ENCODE measurements at regions not wholly inside any gene's neighbourhood (a gene's known extent, or its start where the extent isn't known, plus 50 kb on each side); places are given as distances from the start of the nearest gene placed in this dataset.

GRCh38 chr6:17015551-17016381 is 86.1 kb upstream of the STMND1 start:
- POLR2A ChIA-PET = interaction anchor here (0.7 kb wide), 1 partner anchor 268 kb away, joined by 4 read pairs; no protein-coding TSS in a partner anchor
- Histone ChIP-seq H3K36me3 (ENCODE audit: control insufficient read depth, insufficient read depth, low read length) (no peaks in the 10 kb centered on the region), H3K9me3 (replicated peaks; ENCODE audit: control insufficient read depth, insufficient read depth, low read depth, low read length) (0 out of 2 replicates have a peak, but pooled peaks cover 2% of the 10 kb centered on the region), H2AFZ (ENCODE audit: low read depth, low read length) (no peak overlapping the region), H3K27me3 (ENCODE audit: control insufficient read depth in 2 of 2, insufficient read depth in 2 of 2, low read length in 2 of 2) (peaks cover 2 to 30% of the 10 kb centered on the region in 2 experiments; a peak in 3 of 5 replicates), H3K9me1 (ENCODE audit: control insufficient read depth, insufficient read depth, low read length) (no peaks in the 10 kb centered on the region), H3K4me2 (ENCODE audit: insufficient read depth, low read length) (no peak overlapping the region), H3K4me1 (replicated peaks in 1 of 2; ENCODE audit: control insufficient read depth in 2 of 2, insufficient read depth in 2 of 2, low read length in 2 of 2) (peaks cover 0 to 6% of the 10 kb centered on the region in 2 experiments; a peak in 1 of 5 replicates), H4K20me1 (replicated peaks; ENCODE audit: control insufficient read depth, insufficient read depth, low read length) (no peaks in the 10 kb centered on the region), H3K27ac (ENCODE audit: extremely low read depth, low read depth, low read length) (no peak overlapping the region), H3K9ac (ENCODE audit: insufficient read depth in 1 of 2, low read depth in 2 of 2, low read length in 2 of 2) (peak overlapping the region in 1 of 2 experiments; percentile 27; a peak in 1 of 4 replicates), H3K79me2 (ENCODE audit: control insufficient read depth, insufficient read depth, low read length) (no peaks in the 10 kb centered on the region), H3K4me3 (peak overlapping the region; percentile 22; the same call in 1 of the 2 replicates)
- peak; percentile 80 for ATAC-seq
- in situ Hi-C loops (cut with MboI) (no loop called here), intact Hi-C loops (cut with micrococcal nuclease) (no loop called here)
- no TSS peak for BruUV-seq (replicated peaks)
- no peak for FAIRE-seq
- CTCF ChIA-PET (ENCODE audit: low intra/inter-chr PET ratio) = no interaction called here
- WGBS (ENCODE audit: insufficient coverage, low coverage, missing lambda C conversion rate) = 11% methylated on average over 41 of the region's 51 CpGs
- DNase-seq (ENCODE audit: extremely low read depth in 1 of 4, low spot score in 3 of 4) = peak in 2 of 4 experiments; percentile 9 to 17
- TF ChIP-seq KHSRP (IDR thresholded peaks at IDR 0.05) (no peak), KDM5B (IDR thresholded peaks at IDR 0.05; ENCODE audit: insufficient replicate concordance, low read depth, low read length) (no peak), SOX6 (IDR thresholded peaks at IDR 0.05) (no peak), CBFA2T3 (IDR thresholded peaks at IDR 0.05) (no peak), YY1 (IDR thresholded peaks at IDR 0.05; ENCODE audit: borderline replicate concordance in 1 of 3, control insufficient read depth in 1 of 3, extremely low read depth in 1 of 3, insufficient read depth in 3 of 3, insufficient read length in 1 of 3, insufficient replicate concordance in 2 of 3, low read depth in 1 of 3, low read length in 2 of 3) (no peak), NRF1 (conservative IDR thresholded peaks at IDR 0.05 in 1 of 2, IDR thresholded peaks at IDR 0.05 in 1 of 2) (peak; percentile 41 to 53; a peak in 3 of 4 replicates), CREB1 (IDR thresholded peaks at IDR 0.05) (no peak), CREB1 (CRISPR knock-in tag; IDR thresholded peaks at IDR 0.05) (no peak), MAFG (tag; conservative IDR thresholded peaks at IDR 0.05) (no peak), BDP1 (IDR thresholded peaks at IDR 0.05; ENCODE audit: insufficient read depth, insufficient read length) (no peak), HDAC1 (IDR thresholded peaks at IDR 0.05) (no peak), ZNF282 (CRISPR knock-in tag; IDR thresholded peaks at IDR 0.05) (no peak), NFXL1 (CRISPR knock-in tag; IDR thresholded peaks at IDR 0.05) (no peak), TAF9B (IDR thresholded peaks at IDR 0.05; ENCODE audit: partially characterized antibody) (no peak), ZNF140 (CRISPR knock-in tag; IDR thresholded peaks at IDR 0.05) (no peak), GABPB2 (CRISPR knock-in tag; conservative IDR thresholded peaks at IDR 0.05) (no peak), SIN3B (IDR thresholded peaks at IDR 0.05; ENCODE audit: low read depth) (no peak), TARDBP (IDR thresholded peaks at IDR 0.05) (no peak), NFYB (IDR thresholded peaks at IDR 0.05; ENCODE audit: extremely low read depth, insufficient read length) (peak; percentile 58), MLX (CRISPR knock-in tag; conservative IDR thresholded peaks at IDR 0.05) (no peak), ZNF146 (CRISPR knock-in tag; IDR thresholded peaks at IDR 0.05; ENCODE audit: unreplicated experiment) (no peak), ZNF232 (CRISPR knock-in tag; IDR thresholded peaks at IDR 0.05) (no peak), BRF1 (IDR thresholded peaks at IDR 0.05; ENCODE audit: borderline replicate concordance, extremely low read depth, insufficient read length) (no peak)
- TF ChIP-seq, protein P1, sequence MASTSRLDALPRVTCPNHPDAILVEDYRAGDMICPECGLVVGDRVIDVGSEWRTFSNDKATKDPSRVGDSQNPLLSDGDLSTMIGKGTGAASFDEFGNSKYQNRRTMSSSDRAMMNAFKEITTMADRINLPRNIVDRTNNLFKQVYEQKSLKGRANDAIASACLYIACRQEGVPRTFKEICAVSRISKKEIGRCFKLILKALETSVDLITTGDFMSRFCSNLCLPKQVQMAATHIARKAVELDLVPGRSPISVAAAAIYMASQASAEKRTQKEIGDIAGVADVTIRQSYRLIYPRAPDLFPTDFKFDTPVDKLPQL (IDR thresholded peaks at IDR 0.05; ENCODE audit: extremely low read depth, insufficient read length) = no peak

Data from K562 (cell line).